Neural progenitor cell (in vitro differentiated cells): ENCODE measurements at regions not wholly inside any gene's neighbourhood (a gene's known extent, or its start where the extent isn't known, plus 50 kb on each side); places are given as distances from the start of the nearest gene placed in this dataset.

Experiments
- EZH2 ChIP-seq: fragments of 200-600 bp; sonication (generic); IDR thresholded peaks from 2 replicates; pipeline ENCODE4 v1.6.1; 2017; ENCODE audit warnings: antibody characterized with exemption, mild to moderate bottlenecking, moderate library complexity
- TF ChIP-seq, protein P1 (sequence below): fragments of 200-600 bp; sonication (generic); IDR thresholded peaks from 2 replicates; pipeline ENCODE4 v1.5.1; 2017; ENCODE audit warnings: antibody characterized with exemption, mild to moderate bottlenecking

DNA sequence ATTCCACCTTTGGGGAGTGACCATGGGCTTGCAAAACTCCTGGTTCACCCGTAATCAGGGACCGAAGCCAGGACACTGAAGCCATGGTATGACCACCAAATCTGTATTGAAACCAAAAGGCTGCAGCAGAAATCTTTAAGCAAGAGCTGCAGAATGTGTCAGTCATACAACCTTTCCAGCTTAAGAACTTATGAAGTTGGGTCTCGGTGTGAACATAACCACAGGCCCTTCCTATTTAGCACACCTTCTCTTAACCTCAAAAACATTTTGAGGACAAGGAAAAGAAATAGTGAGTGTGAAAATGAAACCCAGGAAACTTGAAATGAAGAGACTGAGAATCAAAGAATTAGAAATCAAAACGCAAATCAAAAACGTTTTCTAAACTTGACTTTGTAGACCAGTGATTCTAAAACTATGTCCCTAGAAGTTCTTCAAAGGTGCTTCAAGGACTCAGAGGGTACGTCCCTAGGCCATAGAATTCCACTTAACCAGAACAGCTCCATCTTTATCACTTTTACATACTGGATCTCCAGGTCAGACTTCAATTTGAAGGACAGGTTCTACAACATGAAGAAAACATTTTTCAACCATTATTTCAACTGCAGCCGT lies 231.6 kb upstream of the GRIP1 start:
- TF ChIP-seq, protein P1, sequence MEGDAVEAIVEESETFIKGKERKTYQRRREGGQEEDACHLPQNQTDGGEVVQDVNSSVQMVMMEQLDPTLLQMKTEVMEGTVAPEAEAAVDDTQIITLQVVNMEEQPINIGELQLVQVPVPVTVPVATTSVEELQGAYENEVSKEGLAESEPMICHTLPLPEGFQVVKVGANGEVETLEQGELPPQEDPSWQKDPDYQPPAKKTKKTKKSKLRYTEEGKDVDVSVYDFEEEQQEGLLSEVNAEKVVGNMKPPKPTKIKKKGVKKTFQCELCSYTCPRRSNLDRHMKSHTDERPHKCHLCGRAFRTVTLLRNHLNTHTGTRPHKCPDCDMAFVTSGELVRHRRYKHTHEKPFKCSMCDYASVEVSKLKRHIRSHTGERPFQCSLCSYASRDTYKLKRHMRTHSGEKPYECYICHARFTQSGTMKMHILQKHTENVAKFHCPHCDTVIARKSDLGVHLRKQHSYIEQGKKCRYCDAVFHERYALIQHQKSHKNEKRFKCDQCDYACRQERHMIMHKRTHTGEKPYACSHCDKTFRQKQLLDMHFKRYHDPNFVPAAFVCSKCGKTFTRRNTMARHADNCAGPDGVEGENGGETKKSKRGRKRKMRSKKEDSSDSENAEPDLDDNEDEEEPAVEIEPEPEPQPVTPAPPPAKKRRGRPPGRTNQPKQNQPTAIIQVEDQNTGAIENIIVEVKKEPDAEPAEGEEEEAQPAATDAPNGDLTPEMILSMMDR: no peak
- no peak for TF ChIP-seq EZH2
